Lower leg skin (tissue), 4 donors: ENCODE measurements at regions not wholly inside any gene's neighbourhood (a gene's known extent, or its start where the extent isn't known, plus 50 kb on each side); places are given as distances from the start of the nearest gene placed in this dataset.
A peak's percentile ranks its signal among the peaks of the same experiment; 100 is the strongest.

Experiments used
- DNase-seq, 2 donors: peaks; one replicate each; pipeline ENCODE4 v3.0.0-alpha.2; 2019; ENCODE audit warnings: low spot score in 2 of 2
- H3K4me3 ChIP-seq: fragments of 200-600 bp; sonication (generic); 2 replicates; pipeline ENCODE4 v1.5.1; 2017; ENCODE audit warnings: mild to moderate bottlenecking, low read depth; ENCODE audit not compliant: poor library complexity, severe bottlenecking
- CTCF ChIP-seq, 3 donors: fragments of 450-650 bp; IDR thresholded peaks; one replicate each; pipeline ENCODE4 v1.5.1; 2016; ENCODE audit warnings: antibody characterized with exemption in 3 of 3, mild to moderate bottlenecking in 3 of 3, moderate library complexity in 2 of 3
- POLR2A ChIP-seq, 2 donors: fragments of 450-650 bp; IDR thresholded peaks; one replicate each; pipeline ENCODE4 v1.6.1; 2016 to 2017; ENCODE audit warnings: antibody characterized with exemption in 2 of 2, mild to moderate bottlenecking in 1 of 2, moderate library complexity in 1 of 2
- WGBS, 2 donors: methylation state at CpG; one replicate each; pipeline ENCODE4 v1.1.5; 2018; 5-methylcytosine and 5-hydroxymethylcytosine counted together
- intact Hi-C: fragments of 100-400 bp; cut with DNase I; formaldehyde crosslinking; loops from one replicate; pipeline ENCODE4 v1.15.0; 2023; ENCODE audit warnings: low total_unique reads

DNA sequence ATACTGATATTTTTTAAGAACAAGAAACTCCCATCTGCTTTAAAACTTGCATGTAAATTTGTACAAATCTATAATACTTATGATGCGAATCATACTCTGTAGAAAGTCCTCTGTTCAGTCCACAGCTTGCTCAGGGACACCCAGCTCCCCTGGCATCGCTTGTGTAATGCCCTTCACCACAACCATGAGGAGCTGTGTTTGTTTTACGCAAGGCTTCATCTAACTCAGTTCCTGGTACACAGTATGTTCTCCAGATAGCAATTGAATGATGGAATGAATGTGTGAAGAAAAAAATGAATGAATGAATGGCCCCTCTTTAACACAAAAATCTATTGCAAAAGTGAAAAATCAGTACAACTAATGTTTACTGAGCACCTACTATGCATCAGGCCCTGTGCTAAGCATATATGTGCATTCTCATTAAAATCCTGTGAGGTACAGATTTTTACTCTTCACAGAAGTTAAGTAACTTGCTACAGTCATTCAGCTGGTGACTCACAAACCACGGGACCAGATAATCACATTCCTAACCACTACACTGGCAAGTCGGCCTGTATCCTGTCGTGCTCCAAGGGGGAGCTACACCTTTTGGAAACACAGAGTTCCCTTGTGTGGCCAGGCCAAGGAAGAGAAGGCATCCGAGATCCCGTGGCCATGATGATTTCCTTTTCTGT lies 58.7 kb upstream of the KDR start:
- no peak for TF ChIP-seq POLR2A (IDR thresholded peaks at IDR 0.05)
- TF ChIP-seq CTCF (IDR thresholded peaks at IDR 0.05) = no peak
- DNase-seq = peak in 1 of 2 donors; percentile 62
- 47 to 48% methylated on average over 8 of the region's 8 CpGs for WGBS, 2 donors
- intact Hi-C loops = no loop called here
- H3K4me3 ChIP-seq = no peak overlapping the region

GRCh38 chr4:55184600-55185523 lies 59.5 kb upstream of the KDR start:
- WGBS, 2 donors = 68 to 74% methylated on average over 9 of the region's 9 CpGs
- intact Hi-C loops = loop anchor here (5.0 kb wide), 1 partner anchor 1563 kb away; no protein-coding TSS in a partner anchor
- peak in 1 of 2 donors; percentile 25 for DNase-seq
- no peak overlapping the region for H3K4me3 ChIP-seq
- TF ChIP-seq CTCF (IDR thresholded peaks at IDR 0.05) (no peak), POLR2A (IDR thresholded peaks at IDR 0.05) (no peak)

DNA sequence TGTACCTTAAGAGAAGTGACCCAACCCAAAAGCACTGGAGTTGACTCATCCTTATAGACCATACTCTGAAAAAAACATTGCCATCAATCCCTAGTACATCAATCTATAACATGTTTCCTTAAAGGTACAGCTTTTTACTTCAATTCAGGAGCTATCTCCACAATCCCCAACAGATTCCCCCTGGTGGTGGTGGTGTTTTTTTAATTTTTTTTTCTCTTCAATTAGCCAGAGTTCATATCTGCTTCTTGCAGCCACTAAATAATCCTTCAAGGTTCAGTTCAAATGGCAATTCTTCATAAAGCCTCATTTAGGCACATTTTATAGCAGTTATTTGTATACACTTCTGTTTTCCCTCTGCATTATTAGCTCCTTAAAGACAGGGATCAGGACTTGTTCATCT lies 60.7 kb upstream of the KDR start:
- no peak for DNase-seq
- no peak overlapping the region for H3K4me3 ChIP-seq
- intact Hi-C loops = loop anchor here (5.0 kb wide), 1 partner anchor 1564 kb away; no protein-coding TSS in a partner anchor
- TF ChIP-seq CTCF (IDR thresholded peaks at IDR 0.05) (no peak), POLR2A (IDR thresholded peaks at IDR 0.05) (no peak)

DNA sequence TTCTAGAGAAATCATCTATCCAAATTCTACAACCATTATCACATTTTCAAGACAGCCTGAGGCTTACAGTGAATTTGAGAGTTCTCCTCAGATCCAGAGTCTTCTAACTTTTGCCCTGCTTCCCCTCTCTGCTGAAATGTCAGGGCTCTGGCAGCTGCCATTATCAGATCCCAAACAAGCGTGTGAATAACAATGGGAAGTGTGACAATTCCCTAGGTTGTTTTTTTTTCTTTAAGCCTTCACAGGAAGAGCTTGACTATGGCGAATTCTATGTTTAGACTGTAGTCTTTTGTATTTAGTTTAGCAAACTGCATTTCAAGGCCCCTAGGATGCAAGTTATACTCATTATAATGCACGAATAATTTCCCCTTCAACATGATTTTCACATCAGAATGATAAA lies 61.3 kb upstream of the KDR start:
- H3K4me3 ChIP-seq = no peak overlapping the region
- 59 to 66% methylated on average over 3 of the region's 3 CpGs for WGBS, 2 donors
- intact Hi-C loops = loop anchor here (5.0 kb wide), 1 partner anchor 1564 kb away; no protein-coding TSS in a partner anchor
- TF ChIP-seq POLR2A (IDR thresholded peaks at IDR 0.05) = no peak
- no peak for TF ChIP-seq CTCF (IDR thresholded peaks at IDR 0.05)
- DNase-seq = no peak

GRCh38 chr4:55214172-55214571 lies 88.8 kb upstream of the KDR start:
- intact Hi-C loops = no loop called here
- TF ChIP-seq CTCF (IDR thresholded peaks at IDR 0.05) (no peak), POLR2A (IDR thresholded peaks at IDR 0.05) (no peak)
- H3K4me3 ChIP-seq = no peak overlapping the region
- DNase-seq = no peak
- 62 to 66% methylated on average over 3 of the region's 3 CpGs for WGBS, 2 donors
